ENCODE measurements at regions not wholly inside any gene's neighbourhood (a gene's known extent, or its start where the extent isn't known, plus 50 kb on each side); places are given as distances from the start of the nearest gene placed in this dataset.

DNA sequence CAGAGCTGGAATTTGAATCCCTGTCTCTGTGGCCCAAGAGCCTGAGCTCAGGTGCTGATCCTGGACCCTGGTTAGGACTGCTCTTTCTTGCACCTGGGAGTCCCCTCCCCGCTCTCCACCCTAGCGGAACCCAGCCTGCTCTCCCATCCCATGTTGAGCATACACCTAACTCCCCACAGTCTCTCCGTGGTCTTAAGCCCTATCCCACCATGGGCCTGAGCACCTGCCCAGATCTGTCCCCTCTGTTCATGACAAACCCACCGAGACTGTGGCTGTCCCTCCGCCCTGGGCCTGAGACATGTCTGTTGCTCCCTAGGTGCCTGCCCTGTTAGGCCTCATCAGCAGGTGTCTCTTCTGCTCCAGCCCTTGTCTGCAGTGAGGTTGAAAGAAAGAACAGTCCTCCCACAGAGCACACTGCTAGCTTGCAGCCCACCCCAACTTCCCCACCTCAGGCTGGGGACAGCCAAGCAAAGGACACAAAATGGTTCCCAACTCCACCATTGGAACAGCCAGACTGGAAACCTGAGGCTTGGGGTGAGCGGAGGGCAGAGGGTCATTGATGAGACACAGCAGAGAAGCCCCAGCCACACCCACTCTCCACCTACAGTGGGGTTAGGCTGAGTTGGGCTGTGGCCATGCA, 118.5 kb downstream of the MATN1 start:
- DNase-seq (ENCODE audit: low read depth, low spot score) (no peak), ATAC-seq (no peak)
- no TSS peak for BruUV-seq (replicated peaks)
- no peak overlapping the region for H2AFZ ChIP-seq (ENCODE audit: low read depth, low read length, poor library complexity, severe bottlenecking)
- H3K79me2 ChIP-seq (ENCODE audit: insufficient read depth, low read length), result no peaks in the 10 kb centered on the region
- no peaks in the 10 kb centered on the region for H4K20me1 ChIP-seq (ENCODE audit: insufficient read depth)
- no peak overlapping the region for H3K9ac ChIP-seq (ENCODE audit: low read length)
- no peak overlapping the region for H3K4me2 ChIP-seq (ENCODE audit: low read length)
- no peak overlapping the region for H3K27ac ChIP-seq (ENCODE audit: low read depth, low read length)
- H3K36me3 ChIP-seq (ENCODE audit: control insufficient read depth in 1 of 2, insufficient read depth in 2 of 2, low read length in 2 of 2), result no peaks in the 10 kb centered on the region
- CTCF ChIA-PET, result no interaction called here
- H3K4me1 ChIP-seq (ENCODE audit: control insufficient read depth in 1 of 2, insufficient read depth in 2 of 2, low read length in 2 of 2), result no peaks in the 10 kb centered on the region
- H3K4me3 ChIP-seq (replicated peaks in 1 of 2; ENCODE audit: low read depth in 1 of 2, low read length in 2 of 2), result no peak overlapping the region
- POLR2A ChIA-PET, result no interaction called here
- RAD21 ChIA-PET (ENCODE audit: low non-redundant PET in 1 of 2, low total read pairs in 2 of 2, uncharacterized antibody in 2 of 2, unreplicated experiment in 2 of 2), result no interaction called here
- H3K27me3 ChIP-seq (ENCODE audit: insufficient read depth, low read length), result no peaks in the 10 kb centered on the region
- intact Hi-C loops (cut with micrococcal nuclease), result no loop called here
- no peaks in the 10 kb centered on the region for H3K9me2 ChIP-seq (ENCODE audit: insufficient read depth)
- TF ChIP-seq CEBPB (IDR thresholded peaks at IDR 0.05; ENCODE audit: low read depth), result no peak
- no peak for TF ChIP-seq EZH2phosphoT487 (IDR thresholded peaks at IDR 0.05; ENCODE audit: borderline replicate concordance)
- no peak for TF ChIP-seq CBX3 (IDR thresholded peaks at IDR 0.05; ENCODE audit: low read depth)
- H3K9me3 ChIP-seq (ENCODE audit: control insufficient read depth in 1 of 2, insufficient read depth in 1 of 2, low read depth in 1 of 2, low read length in 2 of 2), result no peaks in the 10 kb centered on the region

DNA sequence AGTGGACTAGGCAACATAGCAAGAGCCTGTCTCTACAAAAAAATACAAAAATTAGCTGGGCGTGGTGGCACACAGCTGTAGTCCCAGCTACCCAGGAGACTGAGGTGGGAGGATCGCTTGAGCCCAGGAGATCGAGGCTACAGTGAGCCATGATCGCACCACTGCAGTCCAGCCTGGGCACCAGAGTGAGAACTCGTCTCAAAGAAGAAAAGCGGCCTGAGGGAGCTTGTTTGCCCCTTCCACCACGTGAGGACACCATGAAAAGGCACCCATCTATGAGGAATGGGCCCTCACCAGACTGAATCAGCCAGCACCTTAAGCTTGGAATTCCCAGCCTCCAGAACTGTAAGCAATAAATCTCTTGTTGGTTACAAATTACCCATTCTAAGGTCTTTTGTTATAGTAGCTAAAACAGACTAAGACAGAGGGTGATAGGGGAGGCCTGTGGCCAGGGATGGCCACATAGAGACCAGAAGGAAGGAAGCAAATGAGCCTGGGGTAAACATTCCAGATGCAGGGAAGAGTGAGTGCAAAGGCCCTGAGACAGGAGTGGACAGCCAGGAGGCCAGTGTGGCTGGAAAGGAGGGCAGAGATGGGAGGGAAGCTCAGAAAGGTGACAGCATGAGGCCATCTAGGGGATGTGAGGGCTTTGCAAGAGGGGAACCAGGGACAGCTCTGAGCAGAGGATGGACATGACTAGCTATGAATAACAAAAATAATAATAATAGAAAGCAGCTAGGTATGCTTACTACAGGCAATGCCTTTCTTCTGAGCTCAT, 120.1 kb downstream of the MATN1 start:
- H3K27ac ChIP-seq (ENCODE audit: low read depth, low read length), result no peak overlapping the region

More for the DNA sequence above, 120.1 kb downstream of the MATN1 start:
- Histone ChIP-seq H3K4me2 (ENCODE audit: low read length) (no peak overlapping the region), H3K27me3 (ENCODE audit: insufficient read depth, low read length) (no peaks in the 10 kb centered on the region), H3K9me3 (ENCODE audit: control insufficient read depth in 1 of 2, insufficient read depth in 1 of 2, low read depth in 1 of 2, low read length in 2 of 2) (no peaks in the 10 kb centered on the region), H3K36me3 (ENCODE audit: control insufficient read depth in 1 of 2, insufficient read depth in 2 of 2, low read length in 2 of 2) (no peaks in the 10 kb centered on the region), H3K4me3 (replicated peaks in 1 of 2; ENCODE audit: low read depth in 1 of 2, low read length in 2 of 2) (no peak overlapping the region), H4K20me1 (ENCODE audit: insufficient read depth) (no peaks in the 10 kb centered on the region), H3K9ac (ENCODE audit: low read length) (no peak overlapping the region), H3K4me1 (ENCODE audit: control insufficient read depth in 1 of 2, insufficient read depth in 2 of 2, low read length in 2 of 2) (no peaks in the 10 kb centered on the region), H3K79me2 (ENCODE audit: insufficient read depth, low read length) (no peaks in the 10 kb centered on the region), H3K9me2 (ENCODE audit: insufficient read depth) (no peaks in the 10 kb centered on the region), H2AFZ (ENCODE audit: low read depth, low read length, poor library complexity, severe bottlenecking) (no peak overlapping the region)
- intact Hi-C loops (cut with micrococcal nuclease), result no loop called here
- no TSS peak for BruUV-seq (replicated peaks)
- DNase-seq (ENCODE audit: low read depth, low spot score) (no peak), ATAC-seq (no peak)
- ChIA-PET CTCF (no interaction called here), RAD21 (ENCODE audit: low non-redundant PET in 1 of 2, low total read pairs in 2 of 2, uncharacterized antibody in 2 of 2, unreplicated experiment in 2 of 2) (no interaction called here), POLR2A (no interaction called here)
- TF ChIP-seq, protein P1, sequence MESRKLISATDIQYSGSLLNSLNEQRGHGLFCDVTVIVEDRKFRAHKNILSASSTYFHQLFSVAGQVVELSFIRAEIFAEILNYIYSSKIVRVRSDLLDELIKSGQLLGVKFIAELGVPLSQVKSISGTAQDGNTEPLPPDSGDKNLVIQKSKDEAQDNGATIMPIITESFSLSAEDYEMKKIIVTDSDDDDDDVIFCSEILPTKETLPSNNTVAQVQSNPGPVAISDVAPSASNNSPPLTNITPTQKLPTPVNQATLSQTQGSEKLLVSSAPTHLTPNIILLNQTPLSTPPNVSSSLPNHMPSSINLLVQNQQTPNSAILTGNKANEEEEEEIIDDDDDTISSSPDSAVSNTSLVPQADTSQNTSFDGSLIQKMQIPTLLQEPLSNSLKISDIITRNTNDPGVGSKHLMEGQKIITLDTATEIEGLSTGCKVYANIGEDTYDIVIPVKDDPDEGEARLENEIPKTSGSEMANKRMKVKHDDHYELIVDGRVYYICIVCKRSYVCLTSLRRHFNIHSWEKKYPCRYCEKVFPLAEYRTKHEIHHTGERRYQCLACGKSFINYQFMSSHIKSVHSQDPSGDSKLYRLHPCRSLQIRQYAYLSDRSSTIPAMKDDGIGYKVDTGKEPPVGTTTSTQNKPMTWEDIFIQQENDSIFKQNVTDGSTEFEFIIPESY (IDR thresholded peaks at IDR 0.05; ENCODE audit: extremely low read depth, insufficient replicate concordance, low read length), result no peak
- TF ChIP-seq EZH2 (IDR thresholded peaks at IDR 0.05) (no peak), ZFX (IDR thresholded peaks at IDR 0.05) (no peak), JUND (IDR thresholded peaks at IDR 0.05) (no peak), ZNF274 (IDR thresholded peaks at IDR 0.05; ENCODE audit: low read depth, low read length) (no peak), FOSL1 (IDR thresholded peaks at IDR 0.05; ENCODE audit: low read depth) (no peak), SIN3A (IDR thresholded peaks at IDR 0.05; ENCODE audit: low read depth) (no peak), YY1 (IDR thresholded peaks at IDR 0.05; ENCODE audit: extremely low read depth, insufficient replicate concordance, low read depth, low read length) (no peak), EZH2phosphoT487 (IDR thresholded peaks at IDR 0.05; ENCODE audit: borderline replicate concordance) (no peak), ELF1 (IDR thresholded peaks at IDR 0.05; ENCODE audit: borderline replicate concordance, low read depth) (no peak), SRF (IDR thresholded peaks at IDR 0.05; ENCODE audit: low read depth) (no peak)
- TF ChIP-seq, protein P2, sequence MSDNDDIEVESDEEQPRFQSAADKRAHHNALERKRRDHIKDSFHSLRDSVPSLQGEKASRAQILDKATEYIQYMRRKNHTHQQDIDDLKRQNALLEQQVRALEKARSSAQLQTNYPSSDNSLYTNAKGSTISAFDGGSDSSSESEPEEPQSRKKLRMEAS (IDR thresholded peaks at IDR 0.05), result no peak
- TF ChIP-seq, protein P3, sequence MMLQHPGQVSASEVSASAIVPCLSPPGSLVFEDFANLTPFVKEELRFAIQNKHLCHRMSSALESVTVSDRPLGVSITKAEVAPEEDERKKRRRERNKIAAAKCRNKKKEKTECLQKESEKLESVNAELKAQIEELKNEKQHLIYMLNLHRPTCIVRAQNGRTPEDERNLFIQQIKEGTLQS (IDR thresholded peaks at IDR 0.05), result no peak

Measured in HCT116 (cell line).